Astrocyte (in vitro differentiated cells and primary cell): ENCODE measurements at regions not wholly inside any gene's neighbourhood (a gene's known extent, or its start where the extent isn't known, plus 50 kb on each side); places are given as distances from the start of the nearest gene placed in this dataset.

Source experiments
- EZH2 ChIP-seq: IDR thresholded peaks from 2 replicates; pipeline ENCODE4 v1.6.1; 2012; ENCODE audit warnings: mild to moderate bottlenecking, low read length, inconsistent platforms; ENCODE audit not compliant: insufficient read depth
- TF ChIP-seq, protein P1 (sequence below): IDR thresholded peaks from 2 replicates; pipeline ENCODE4 v1.5.1; 2011; ENCODE audit warnings: low read depth, mild to moderate bottlenecking, inconsistent platforms, low read length, moderate library complexity; ENCODE audit not compliant: insufficient read depth

DNA sequence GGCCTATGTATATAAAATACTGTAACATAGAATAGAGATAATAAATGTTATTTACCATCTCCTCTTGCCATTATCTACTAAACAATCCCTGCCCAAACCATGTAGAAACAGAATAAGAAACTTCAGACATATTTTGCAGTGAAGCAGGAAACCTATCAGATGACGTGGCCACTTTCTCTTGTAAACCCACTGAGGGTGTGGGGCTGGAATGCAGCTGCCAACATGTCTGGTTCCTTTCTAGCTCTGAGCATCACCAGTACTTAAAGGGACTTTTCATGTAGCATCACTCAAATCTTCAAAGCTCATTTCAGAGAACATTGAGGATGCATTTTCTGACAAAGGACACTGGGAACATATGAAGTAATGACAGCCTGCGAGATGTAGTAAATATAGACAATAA lies 251.8 kb downstream of the LPIN1 start:
- TF ChIP-seq EZH2: no peak
- TF ChIP-seq, protein P1, sequence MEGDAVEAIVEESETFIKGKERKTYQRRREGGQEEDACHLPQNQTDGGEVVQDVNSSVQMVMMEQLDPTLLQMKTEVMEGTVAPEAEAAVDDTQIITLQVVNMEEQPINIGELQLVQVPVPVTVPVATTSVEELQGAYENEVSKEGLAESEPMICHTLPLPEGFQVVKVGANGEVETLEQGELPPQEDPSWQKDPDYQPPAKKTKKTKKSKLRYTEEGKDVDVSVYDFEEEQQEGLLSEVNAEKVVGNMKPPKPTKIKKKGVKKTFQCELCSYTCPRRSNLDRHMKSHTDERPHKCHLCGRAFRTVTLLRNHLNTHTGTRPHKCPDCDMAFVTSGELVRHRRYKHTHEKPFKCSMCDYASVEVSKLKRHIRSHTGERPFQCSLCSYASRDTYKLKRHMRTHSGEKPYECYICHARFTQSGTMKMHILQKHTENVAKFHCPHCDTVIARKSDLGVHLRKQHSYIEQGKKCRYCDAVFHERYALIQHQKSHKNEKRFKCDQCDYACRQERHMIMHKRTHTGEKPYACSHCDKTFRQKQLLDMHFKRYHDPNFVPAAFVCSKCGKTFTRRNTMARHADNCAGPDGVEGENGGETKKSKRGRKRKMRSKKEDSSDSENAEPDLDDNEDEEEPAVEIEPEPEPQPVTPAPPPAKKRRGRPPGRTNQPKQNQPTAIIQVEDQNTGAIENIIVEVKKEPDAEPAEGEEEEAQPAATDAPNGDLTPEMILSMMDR: no peak
